Gastrocnemius medialis (tissue), 4 donors: ENCODE measurements at regions not wholly inside any gene's neighbourhood (a gene's known extent, or its start where the extent isn't known, plus 50 kb on each side); places are given as distances from the start of the nearest gene placed in this dataset.

Source experiments
- CTCF ChIP-seq, 5 experiments: fragments of 450-650 bp in 3 of 5; fragments of 200-600 bp in 2 of 5; sonication (generic) in 2 of 5; IDR thresholded peaks in 4 of 5; conservative IDR thresholded peaks in 1 of 5; 1 replicate in 4 of 5; 2 replicates in 1 of 5; pipeline ENCODE4 v1.5.1; 2016 to 2019; ENCODE audit warnings: antibody characterized with exemption in 5 of 5, mild to moderate bottlenecking in 3 of 5, moderate library complexity in 3 of 5
- POLR2A ChIP-seq, 2 donors: fragments of 450-650 bp; IDR thresholded peaks; one replicate each; pipeline ENCODE4 v1.6.1; 2017; ENCODE audit warnings: antibody characterized with exemption in 2 of 2, mild to moderate bottlenecking in 2 of 2, moderate library complexity in 2 of 2

GRCh38 chr10:88041243-88042159, 178.1 kb downstream of the PTEN start:
- no peak for TF ChIP-seq POLR2A (IDR thresholded peaks at IDR 0.05)
- no peak for TF ChIP-seq CTCF (IDR thresholded peaks at IDR 0.05 in 4 of 5, conservative IDR thresholded peaks at IDR 0.05 in 1 of 5)
